Heart right ventricle (tissue), 16 donors: ENCODE measurements at regions not wholly inside any gene's neighbourhood (a gene's known extent, or its start where the extent isn't known, plus 50 kb on each side); places are given as distances from the start of the nearest gene placed in this dataset.

Experiments
- ATAC-seq, 8 donors: fragments of 200-7000 bp; cut with Tn5 transposase; one replicate each; pipeline ENCODE4 v1.9.1; 2020; ENCODE audit warnings: mild to moderate bottlenecking in 8 of 8, moderate library complexity in 8 of 8, moderate number of reproducible peaks in 1 of 8
- DNase-seq, 2 donors: peaks; one replicate each; pipeline ENCODE4 v3.0.0-alpha.2; 2020
- H3K27ac ChIP-seq, 10 donors: fragments of 200-600 bp; sonication (generic) in 2 of 10; one replicate each; pipeline versions ENCODE4 v1.5.0 to v1.8.0; 2020 to 2022; ENCODE audit warnings: mild to moderate bottlenecking in 3 of 10
- H3K27me3 ChIP-seq, 7 donors: fragments of 200-600 bp; one replicate each; pipeline ENCODE4 v1.8.0; 2021 to 2022; ENCODE audit warnings: mild to moderate bottlenecking in 2 of 7
- H3K36me3 ChIP-seq, 9 donors: fragments of 200-600 bp; sonication (generic) in 1 of 9; one replicate each; pipeline versions ENCODE4 v1.5.0 to v1.8.0; 2020 to 2022; ENCODE audit warnings: mild to moderate bottlenecking in 2 of 9
- H3K4me1 ChIP-seq, 9 donors: fragments of 200-600 bp; sonication (generic) in 1 of 9; one replicate each; pipeline versions ENCODE4 v1.5.0 to v1.8.0; 2020 to 2022; ENCODE audit warnings: mild to moderate bottlenecking in 4 of 9
- H3K4me3 ChIP-seq, 10 donors: fragments of 200-600 bp; sonication (generic) in 2 of 10; one replicate each; pipeline versions ENCODE4 v1.5.0 to v1.8.0; 2020 to 2022; ENCODE audit warnings: mild to moderate bottlenecking in 7 of 10, moderate library complexity in 2 of 10
- H3K9me3 ChIP-seq, 11 donors: fragments of 200-600 bp in 10 of 11; sonication (generic) in 2 of 11; one replicate each; pipeline versions ENCODE4 v1.5.0 to v1.8.0; 2013 to 2022; ENCODE audit warnings: mild to moderate bottlenecking in 2 of 11, control low read depth in 1 of 11, moderate library complexity in 1 of 11
- CTCF ChIP-seq, 9 donors: fragments of 200-600 bp; sonication (generic) in 2 of 9; IDR thresholded peaks; one replicate each; pipeline versions ENCODE4 v1.5.0 to v1.8.0; 2021 to 2022; ENCODE audit warnings: antibody characterized with exemption in 9 of 9, mild to moderate bottlenecking in 5 of 9, moderate library complexity in 1 of 9
- WGBS, 2 donors: extraction: QIAGEN DNeasy Blood & Tissue Kit; methylation state at CpG; one replicate each; pipeline ENCODE4 v1.1.7; 2013; ENCODE audit warnings: inconsistent platforms in 1 of 2; 5-methylcytosine and 5-hydroxymethylcytosine counted together
- intact Hi-C, 10 donors: fragments of 100-400 bp; cut with DNase I; formaldehyde crosslinking; loops; one replicate each; pipeline versions ENCODE4 v1.11.1 to v1.14.2; 2022
- donor health status: Arrhythmogenic right ventricular cardiomyopathy.
- donor health status: ischemic (EF 13 %, LVEDD 7.1; RV severe dilation, severe dysfunction).
- donor health status: healthy with polysubstance abuse.
- donor health status: DM: no; HTN: yes; CAD: no.
- donor health status: DM: no; HTN: no; CAD: no.
- donor health status: ischemic (EF 25% LVEDD 6.9; RV normal size, moderate dysfunction).
- donor health status: ischemic (EF 25% LVEDD 5.7; RV mildly dilated, moderate dysfunction).
- donor health status: healthy.
- donor health status: DM: yes; HTN: yes; CAD: no.
- donor health status: Ischemic cardiomyopathy.
- donor health status: ischemic (EF 35%, LVEDD 5.7; RV mildly dilated, moderate dysfunction).
- donor health status: nonischemic (EF 11% LVEDD 7.7; RV severe dilation, severe dysfunction).
- donor health status: DM: yes; HTN: yes; CAD: no.
- donor health status: PGD.
- donor health status: ischemic (EF 29% LVEDD 5.4; RV normal size, mild dysfunction).
- donor health status: nonischemic (EF 23%, LVEDD 6.1; RV moderate dilation, normal function).

GRCh38 chr14:97827746-97828145, 1030.6 kb downstream of the VRK1 start:
- Histone ChIP-seq H3K27me3 (peaks cover 0 to 11% (median 2%) of the 10 kb centered on the region in 7 donors), H3K4me1 (no peaks in the 10 kb centered on the region), H3K9me3 (peaks cover 0 to 6% (median 0%) of the 10 kb centered on the region in 11 donors), H3K36me3 (no peaks in the 10 kb centered on the region), H3K4me3 (no peak overlapping the region), H3K27ac (no peak overlapping the region)
- WGBS, 2 donors = 67 to 73% methylated on average over 3 of the region's 3 CpGs
- DNase-seq (no peak), ATAC-seq (no peak)
- intact Hi-C loops = no loop called here
- no peak for TF ChIP-seq CTCF (IDR thresholded peaks at IDR 0.05)

GRCh38 chr14:97832776-97833175, 1035.6 kb downstream of the VRK1 start:
- no peak for DNase-seq
- Histone ChIP-seq H3K27ac (no peak overlapping the region), H3K36me3 (no peaks in the 10 kb centered on the region), H3K27me3 (peaks cover 0 to 15% (median 0%) of the 10 kb centered on the region in 7 donors), H3K9me3 (no peaks in the 10 kb centered on the region), H3K4me1 (no peaks in the 10 kb centered on the region), H3K4me3 (no peak overlapping the region)
- TF ChIP-seq CTCF (IDR thresholded peaks at IDR 0.05) = no peak
- no peak for ATAC-seq
- intact Hi-C loops = no loop called here
- WGBS, 2 donors = 42 to 51% methylated on average over 11 of the region's 11 CpGs

- TF ChIP-seq CTCF (IDR thresholded peaks at IDR 0.05) = no peak
- no peak for ATAC-seq
- no peak for DNase-seq
- intact Hi-C loops = no loop called here
- H3K4me1 ChIP-seq = no peaks in the 10 kb centered on the region
- peaks cover 0 to 24% (median 13%) of the 10 kb centered on the region in 7 donors for H3K27me3 ChIP-seq
- no peak overlapping the region for H3K4me3 ChIP-seq
- no peak overlapping the region for H3K27ac ChIP-seq
- no peaks in the 10 kb centered on the region for H3K36me3 ChIP-seq
- no peaks in the 10 kb centered on the region for H3K9me3 ChIP-seq
- 69 to 72% methylated on average over 11 of the region's 11 CpGs for WGBS, 2 donors
These were observed 1041.8 kb downstream of the VRK1 start for GRCh38 chr14:97838986-97839385.

- 47 to 49% methylated on average over 4 of the region's 4 CpGs for WGBS, 2 donors
- Histone ChIP-seq H3K36me3 (no peaks in the 10 kb centered on the region), H3K27me3 (peaks cover 0 to 27% (median 13%) of the 10 kb centered on the region in 7 donors), H3K4me3 (no peak overlapping the region), H3K9me3 (no peaks in the 10 kb centered on the region), H3K27ac (no peak overlapping the region), H3K4me1 (no peaks in the 10 kb centered on the region)
- intact Hi-C loops = no loop called here
- DNase-seq (no peak), ATAC-seq (no peak)
- no peak for TF ChIP-seq CTCF (IDR thresholded peaks at IDR 0.05)
These were observed 1043.0 kb downstream of the VRK1 start for GRCh38 chr14:97840159-97840558.
